GM19240 (cell line): ENCODE measurements at regions not wholly inside any gene's neighbourhood (a gene's known extent, or its start where the extent isn't known, plus 50 kb on each side); places are given as distances from the start of the nearest gene placed in this dataset.
A peak's percentile ranks its signal among the peaks of the same experiment; 100 is the strongest.

Experiments used
- DNase-seq: peaks from one replicate; pipeline ENCODE4 v3.0.0; 2011; ENCODE audit warnings: low spot score; ENCODE audit not compliant: insufficient read length

DNA sequence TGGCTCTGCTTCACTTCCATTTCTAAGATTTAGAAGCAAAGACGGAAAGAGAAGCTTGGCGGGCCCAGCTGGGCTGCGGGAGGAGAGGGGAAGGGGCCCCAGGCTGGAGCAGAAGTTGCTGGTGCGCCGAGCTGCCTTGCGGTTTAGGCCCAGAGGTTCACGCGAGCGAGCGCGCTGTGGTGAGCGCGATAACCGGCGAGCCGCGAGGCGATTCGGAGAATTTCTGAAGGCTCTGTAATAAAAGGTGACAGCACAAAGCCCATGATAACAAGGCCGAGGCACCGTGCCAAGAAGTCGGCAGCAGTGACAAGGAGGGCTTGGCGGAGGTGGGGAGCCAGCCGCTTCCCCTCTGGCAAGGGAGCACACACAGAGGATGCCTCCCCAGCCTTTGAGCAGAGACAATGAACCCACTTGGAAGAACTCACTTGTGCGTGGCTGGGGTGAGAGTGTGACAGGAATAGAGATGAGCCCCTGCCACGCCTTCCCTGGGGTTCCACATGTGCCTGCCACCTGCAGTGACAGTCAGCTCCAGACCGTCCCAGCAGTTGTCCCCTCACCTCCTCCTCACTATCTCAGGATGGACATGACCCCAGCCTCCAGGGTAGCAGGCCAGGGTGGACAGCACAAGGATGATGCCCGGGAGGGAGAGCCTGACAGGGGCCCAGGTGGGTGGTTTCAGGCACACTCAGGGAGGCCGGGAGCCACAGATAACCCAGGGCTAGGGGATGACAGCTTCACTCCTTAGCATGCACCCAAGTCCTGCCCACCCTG lies 315.2 kb downstream of the UACA start:
- DNase-seq: no peak

DNA sequence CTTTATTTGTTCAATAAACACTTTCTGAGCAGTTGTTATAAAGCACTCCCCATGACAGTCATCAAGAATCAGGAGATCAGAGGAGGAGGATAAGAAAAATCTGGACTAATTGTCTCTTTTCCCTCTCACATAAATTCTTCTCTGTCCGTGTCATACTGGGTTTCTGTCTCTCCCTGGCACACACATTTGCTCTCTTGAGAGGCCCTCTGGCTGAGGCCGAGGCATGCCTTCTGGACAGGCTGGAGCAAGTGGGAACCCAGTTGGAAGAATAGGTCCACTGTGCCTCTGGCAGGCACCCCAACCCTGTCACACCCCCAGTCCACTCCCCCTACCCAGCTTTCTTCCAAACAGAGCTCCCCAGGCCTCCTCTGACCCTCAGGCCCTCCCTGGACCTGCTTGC lies 315.8 kb downstream of the UACA start:
- DNase-seq: no peak

- no peak for DNase-seq
Observed at GRCh38 chr15:70447081-70447480, 316.3 kb downstream of the UACA start.

GRCh38 chr15:70443486-70444273 lies 319.7 kb downstream of the UACA start:
- DNase-seq: no peak

GRCh38 chr15:70442616-70443321 lies 320.6 kb downstream of the UACA start:
- DNase-seq: no peak

DNA sequence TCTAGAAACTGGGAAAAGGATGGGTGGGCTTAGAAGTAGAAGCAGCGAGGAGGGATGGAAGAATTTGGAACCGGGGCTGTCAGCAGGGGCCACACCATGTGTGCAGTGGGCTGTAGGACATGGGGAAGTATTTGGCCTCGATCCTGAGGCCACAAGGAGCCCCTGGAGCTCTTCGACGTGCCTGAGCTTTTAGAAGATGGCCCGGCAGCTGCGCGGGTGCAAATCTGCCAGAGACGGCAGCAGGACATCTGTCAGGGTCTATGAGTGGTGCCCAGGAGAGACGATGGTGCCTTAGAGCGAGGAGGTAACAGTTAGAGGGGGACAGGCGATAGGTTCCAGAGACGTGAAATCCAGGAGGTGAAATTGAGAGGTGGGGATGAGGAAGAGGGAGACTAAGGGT lies 321.1 kb downstream of the UACA start:
- no peak for DNase-seq

- no peak for DNase-seq
Observed at GRCh38 chr15:70440416-70441138, 322.8 kb downstream of the UACA start.

- DNase-seq: no peak
Observed at GRCh38 chr15:70439880-70440279, 323.5 kb downstream of the UACA start.

- no peak for DNase-seq
Observed at GRCh38 chr15:70439304-70439877, 324.0 kb downstream of the UACA start.

- no peak for DNase-seq
Observed at GRCh38 chr15:70438776-70439175, 324.6 kb downstream of the UACA start.

GRCh38 chr15:70437882-70438451 lies 325.4 kb downstream of the UACA start:
- DNase-seq: no peak

GRCh38 chr15:70437089-70437488 lies 326.3 kb downstream of the UACA start:
- no peak for DNase-seq

DNA sequence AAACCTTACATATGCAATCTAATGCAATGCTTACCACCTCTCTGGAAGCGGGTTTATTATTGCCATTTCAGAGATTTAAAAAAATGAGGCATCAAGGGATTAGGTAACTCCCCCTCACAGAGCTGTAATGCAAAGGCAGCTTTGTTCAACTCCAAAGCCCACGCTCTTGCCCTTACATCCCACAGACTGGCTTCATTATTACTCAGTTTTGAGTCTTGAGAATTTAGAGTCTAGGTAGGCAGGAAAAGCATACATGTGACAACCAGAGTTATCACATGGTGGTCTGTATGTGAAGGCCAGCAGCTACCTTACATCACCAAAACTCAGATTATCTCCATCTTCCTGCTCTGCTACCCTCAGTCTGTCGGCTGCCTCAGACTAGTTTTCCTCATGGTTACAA lies 326.9 kb downstream of the UACA start:
- peak; percentile 32 for DNase-seq

GRCh38 chr15:70435872-70436271 lies 327.5 kb downstream of the UACA start:
- no peak for DNase-seq

GRCh38 chr15:70435369-70435768 lies 328.0 kb downstream of the UACA start:
- DNase-seq: peak; percentile 23

GRCh38 chr15:70433586-70434324 lies 329.6 kb downstream of the UACA start:
- DNase-seq: no peak

DNA sequence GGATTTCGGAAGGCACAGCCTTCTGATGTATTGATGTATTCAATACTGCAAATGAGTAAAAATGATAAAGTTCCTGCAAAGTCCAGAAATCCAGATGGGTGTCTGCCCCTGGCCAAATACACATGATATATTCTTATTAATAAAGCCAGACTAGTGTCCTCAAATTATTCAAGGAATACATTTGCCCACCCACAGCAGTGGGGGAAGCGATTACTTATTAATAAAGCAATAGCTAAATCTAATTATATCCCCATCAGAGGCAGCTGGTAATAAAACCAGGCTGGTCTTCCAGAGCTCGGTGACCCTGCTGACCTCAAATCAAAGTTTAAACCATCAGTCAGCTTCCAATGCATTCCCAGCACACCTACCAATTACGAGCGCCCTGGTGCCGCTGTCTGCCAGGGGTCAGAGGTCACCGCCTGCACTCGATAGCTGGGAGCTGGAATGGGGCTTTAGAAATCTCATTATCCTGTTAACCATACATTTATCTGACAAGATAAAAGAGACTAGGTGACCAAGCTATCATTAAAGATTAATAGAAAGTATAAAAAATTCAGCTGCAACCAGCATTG lies 330.3 kb downstream of the UACA start:
- no peak for DNase-seq

GRCh38 chr15:70431854-70432253 lies 331.5 kb downstream of the UACA start:
- no peak for DNase-seq

- DNase-seq: no peak
Observed at GRCh38 chr15:70430069-70430468, 332.4 kb upstream of the TLE3 start.
